H54 (cell line): ENCODE measurements at regions not wholly inside any gene's neighbourhood (a gene's known extent, or its start where the extent isn't known, plus 50 kb on each side); places are given as distances from the start of the nearest gene placed in this dataset.
"Not testable (repeated sequence)": the region's sequence is repeated elsewhere in the genome, so short reads cannot be mapped to it uniquely, and the experiment has no call there.

Experiments
- DNase-seq: peaks from one replicate; pipeline ENCODE4 v3.0.0; 2011; ENCODE audit warnings: low spot score, mixed read lengths; ENCODE audit not compliant: insufficient read length
- FAIRE-seq: peaks from 3 replicates; lab custom pipeline; 2011; peaks lifted over from hg19 to GRCh38; lab: Jason Lieb, UNC
- POLR2A ChIP-seq: IDR thresholded peaks from 2 replicates; pipeline ENCODE4 v1.6.1; 2011; ENCODE audit warnings: low read depth, mild to moderate bottlenecking, low read length

GRCh38 chr16:23013484-23013883 lies 135.8 kb downstream of the USP31 start:
- TF ChIP-seq POLR2A: no peak
- DNase-seq: no peak
- FAIRE-seq: no peak

GRCh38 chr16:23009075-23009474 lies 140.2 kb downstream of the USP31 start:
- no peak for DNase-seq
- FAIRE-seq: no peak
- TF ChIP-seq POLR2A: no peak

GRCh38 chr16:23008041-23008440 lies 141.2 kb downstream of the USP31 start:
- no peak for TF ChIP-seq POLR2A
- no peak for FAIRE-seq
- DNase-seq: no peak

GRCh38 chr16:23006380-23006779 lies 142.9 kb downstream of the USP31 start:
- DNase-seq (no peak), FAIRE-seq (no peak)

GRCh38 chr16:23005951-23006350 lies 143.3 kb downstream of the USP31 start:
- DNase-seq (no peak), FAIRE-seq (no peak)
- no peak for TF ChIP-seq POLR2A

More at GRCh38 chr16:23006380-23006779, 142.9 kb downstream of the USP31 start:
- no peak for TF ChIP-seq POLR2A

- DNase-seq: no peak
- TF ChIP-seq POLR2A: no peak
- FAIRE-seq: no peak
Observed at GRCh38 chr16:22989598-22989997, 159.7 kb downstream of the USP31 start.

GRCh38 chr16:22983614-22984013 lies 165.6 kb downstream of the USP31 start:
- FAIRE-seq (no peak), DNase-seq (no peak)
- no peak for TF ChIP-seq POLR2A

GRCh38 chr16:22980514-22980913 lies 166.6 kb downstream of the HS3ST2 start:
- not testable (repeated sequence) for DNase-seq, FAIRE-seq

GRCh38 chr16:22979038-22979437 lies 165.1 kb downstream of the HS3ST2 start:
- no peak for DNase-seq
- no peak for TF ChIP-seq POLR2A
- FAIRE-seq: no peak

GRCh38 chr16:22977294-22977697 lies 163.3 kb downstream of the HS3ST2 start:
- DNase-seq: peak; percentile 4
- no peak for FAIRE-seq
- TF ChIP-seq POLR2A: no peak

GRCh38 chr16:22973522-22973921 lies 159.6 kb downstream of the HS3ST2 start:
- no peak for TF ChIP-seq POLR2A
- DNase-seq (no peak), FAIRE-seq (no peak)

GRCh38 chr16:22971346-22971924 lies 157.5 kb downstream of the HS3ST2 start:
- no peak for TF ChIP-seq POLR2A
- DNase-seq (no peak), FAIRE-seq (no peak)

GRCh38 chr16:22970209-22970865 lies 156.4 kb downstream of the HS3ST2 start:
- TF ChIP-seq POLR2A: no peak
- no peak for DNase-seq
- no peak for FAIRE-seq

GRCh38 chr16:22969567-22969966 lies 155.6 kb downstream of the HS3ST2 start:
- DNase-seq: no peak
- FAIRE-seq: no peak
- TF ChIP-seq POLR2A: no peak

GRCh38 chr16:22968931-22969330 lies 155.0 kb downstream of the HS3ST2 start:
- TF ChIP-seq POLR2A: no peak
- no peak for FAIRE-seq
- DNase-seq: no peak

GRCh38 chr16:22967521-22968095 lies 153.6 kb downstream of the HS3ST2 start:
- no peak for TF ChIP-seq POLR2A
- no peak for DNase-seq
- no peak for FAIRE-seq
